Pancreas (tissue), 10 donors: ENCODE measurements at regions not wholly inside any gene's neighbourhood (a gene's known extent, or its start where the extent isn't known, plus 50 kb on each side); places are given as distances from the start of the nearest gene placed in this dataset.

ENCODE experiments used
- ATAC-seq, 4 donors: fragments of 200-7000 bp; cut with Tn5 transposase; one replicate each; pipeline versions ENCODE4 v1.8.0 to v1.9.1; 2020; ENCODE audit warnings: mild to moderate bottlenecking in 4 of 4, moderate library complexity in 4 of 4
- DNase-seq, 6 donors: peaks; one replicate each; pipeline ENCODE4 v3.0.0-alpha.2; 2020
- FAIRE-seq: peaks from 2 replicates; lab custom pipeline; 2012; peaks lifted over from hg19 to GRCh38; lab: Jason Lieb, UNC
- H3K27ac ChIP-seq, 4 donors: fragments of 200-600 bp; sonication (generic); 1 replicate in 3 of 4; 2 replicates in 1 of 4; pipeline versions ENCODE4 v1.5.0 to v1.8.0; 2020
- H3K27me3 ChIP-seq, 4 donors: fragments of 200-600 bp; one replicate each; pipeline ENCODE4 v1.8.0; 2021
- H3K36me3 ChIP-seq, 3 donors: fragments of 200-600 bp; sonication (generic) in 1 of 3; one replicate each; pipeline versions ENCODE4 v1.5.0 to v1.8.0; 2020 to 2021
- H3K4me1 ChIP-seq, 3 donors: fragments of 200-600 bp; one replicate each; pipeline ENCODE4 v1.8.0; 2021
- H3K4me3 ChIP-seq, 4 donors: fragments of 200-600 bp; sonication (generic) in 2 of 4; one replicate each; pipeline versions ENCODE4 v1.5.0 to v1.8.0; 2020 to 2021
- H3K9me3 ChIP-seq, 4 donors: fragments of 200-600 bp; one replicate each; pipeline ENCODE4 v1.8.0; 2021
- WGBS, 2 donors: extraction: QIAGEN DNeasy Blood & Tissue Kit; methylation state at CpG; one replicate each; pipeline ENCODE4 v1.1.7; 2013; 5-methylcytosine and 5-hydroxymethylcytosine counted together
- intact Hi-C, 3 donors: fragments of 100-400 bp; cut with DNase I; formaldehyde crosslinking; loops; one replicate each; pipeline versions ENCODE4 v1.11.1 to v1.14.2; 2022
- TF ChIP-seq, protein P1 (sequence below), 4 donors: fragments of 200-600 bp; sonication (generic) in 3 of 4; IDR thresholded peaks; one replicate each; pipeline versions ENCODE4 v1.5.0 to v1.8.0; 2021; ENCODE audit warnings: antibody characterized with exemption in 4 of 4
- donor health status: healthy with polysubstance abuse.
- donor health status: DM: no; HTN: no; CAD: no; lungs with moderate emphysema.
- donor health status: DM: no; HTN: no; CAD: no.
- donor health status: control.
- donor health status: control.
- donor health status: Bipolar disorder and iron deficiency.
- donor health status: DM: yes; HTN: yes; CAD: no.
- donor health status: DM: no; HTN: no; CAD: no.
- donor health status: DM: no; HTN: no; CAD: no.
- donor health status: DM: yes; HTN: yes; CAD: no.

DNA sequence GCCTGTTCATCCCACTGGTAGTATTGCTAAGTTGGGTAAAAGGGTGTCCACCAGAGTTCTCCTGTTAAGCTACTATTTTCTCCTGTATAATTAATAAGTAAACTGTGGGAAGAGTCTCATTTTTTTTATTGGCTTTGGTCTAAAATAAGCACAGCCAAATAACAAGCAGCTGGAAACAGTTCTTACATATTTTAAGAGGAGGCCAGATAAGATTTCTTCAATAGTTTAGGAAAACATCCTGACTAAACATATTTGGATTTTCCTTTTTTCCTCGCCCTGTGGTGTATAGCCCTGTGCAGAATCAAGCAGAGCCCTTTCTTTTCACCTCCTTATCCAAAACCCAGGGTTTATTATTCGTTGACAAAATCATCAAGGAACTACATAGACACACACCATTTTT is 122.2 kb upstream of the ZNF608 start:
- H3K27ac ChIP-seq = peak overlapping the region in 1 of 4 donors; percentile 4
- H3K4me3 ChIP-seq = no peak overlapping the region
- H3K9me3 ChIP-seq = no peaks in the 10 kb centered on the region
- DNase-seq = no peak
- 23 to 31% methylated on average over 2 of the region's 2 CpGs for WGBS, 2 donors
- ATAC-seq = peak in 1 of 4 donors; percentile 34
- TF ChIP-seq, protein P1, sequence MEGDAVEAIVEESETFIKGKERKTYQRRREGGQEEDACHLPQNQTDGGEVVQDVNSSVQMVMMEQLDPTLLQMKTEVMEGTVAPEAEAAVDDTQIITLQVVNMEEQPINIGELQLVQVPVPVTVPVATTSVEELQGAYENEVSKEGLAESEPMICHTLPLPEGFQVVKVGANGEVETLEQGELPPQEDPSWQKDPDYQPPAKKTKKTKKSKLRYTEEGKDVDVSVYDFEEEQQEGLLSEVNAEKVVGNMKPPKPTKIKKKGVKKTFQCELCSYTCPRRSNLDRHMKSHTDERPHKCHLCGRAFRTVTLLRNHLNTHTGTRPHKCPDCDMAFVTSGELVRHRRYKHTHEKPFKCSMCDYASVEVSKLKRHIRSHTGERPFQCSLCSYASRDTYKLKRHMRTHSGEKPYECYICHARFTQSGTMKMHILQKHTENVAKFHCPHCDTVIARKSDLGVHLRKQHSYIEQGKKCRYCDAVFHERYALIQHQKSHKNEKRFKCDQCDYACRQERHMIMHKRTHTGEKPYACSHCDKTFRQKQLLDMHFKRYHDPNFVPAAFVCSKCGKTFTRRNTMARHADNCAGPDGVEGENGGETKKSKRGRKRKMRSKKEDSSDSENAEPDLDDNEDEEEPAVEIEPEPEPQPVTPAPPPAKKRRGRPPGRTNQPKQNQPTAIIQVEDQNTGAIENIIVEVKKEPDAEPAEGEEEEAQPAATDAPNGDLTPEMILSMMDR (IDR thresholded peaks at IDR 0.05) = no peak
- H3K4me1 ChIP-seq = peaks cover 3 to 27% (median 18%) of the 10 kb centered on the region in 3 donors
- no peak for FAIRE-seq
- no peaks in the 10 kb centered on the region for H3K36me3 ChIP-seq
- intact Hi-C loops = no loop called here
- no peaks in the 10 kb centered on the region for H3K27me3 ChIP-seq

DNA sequence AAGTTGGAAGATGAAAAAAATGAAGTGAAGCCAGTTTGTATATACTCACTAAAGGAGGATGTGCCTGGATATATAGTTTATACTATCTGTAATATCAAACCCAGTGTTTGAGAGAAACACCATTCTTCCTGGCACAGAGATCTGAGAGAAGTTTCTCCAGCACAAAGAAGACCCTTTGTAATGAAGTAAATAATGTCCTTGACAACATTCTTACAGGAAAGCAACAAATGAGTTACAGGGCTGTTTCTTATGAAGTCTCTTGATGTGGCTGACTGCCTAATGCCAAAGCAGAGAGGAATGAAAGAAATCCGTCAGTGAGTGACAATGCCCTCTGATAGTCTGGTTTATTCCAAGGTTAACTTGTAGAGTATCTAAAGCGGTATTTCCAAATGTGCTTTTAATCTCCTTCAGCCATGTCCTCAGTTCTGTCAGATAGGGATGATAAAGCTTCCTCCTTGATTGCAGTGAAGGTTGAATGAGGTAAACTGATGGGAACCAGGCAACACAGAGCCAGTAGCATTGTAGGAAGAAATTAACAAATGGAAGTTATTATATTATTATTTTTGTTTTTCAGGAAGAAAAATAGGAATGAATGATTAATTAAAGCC is 123.1 kb upstream of the ZNF608 start:
- ATAC-seq (peak in 3 of 4 donors; percentile 11 to 29 (median 19)), FAIRE-seq (no peak), DNase-seq (no peak)
- no peaks in the 10 kb centered on the region for H3K36me3 ChIP-seq
- no peaks in the 10 kb centered on the region for H3K27me3 ChIP-seq
- TF ChIP-seq, protein P1 (IDR thresholded peaks at IDR 0.05) = no peak
- no peaks in the 10 kb centered on the region for H3K9me3 ChIP-seq
- no peak overlapping the region for H3K27ac ChIP-seq
- no peak overlapping the region for H3K4me3 ChIP-seq
- peaks cover 3 to 27% (median 18%) of the 10 kb centered on the region in 3 donors for H3K4me1 ChIP-seq
- WGBS, 2 donors = 7 to 12% methylated on average over 2 of the region's 2 CpGs
- intact Hi-C loops = no loop called here

DNA sequence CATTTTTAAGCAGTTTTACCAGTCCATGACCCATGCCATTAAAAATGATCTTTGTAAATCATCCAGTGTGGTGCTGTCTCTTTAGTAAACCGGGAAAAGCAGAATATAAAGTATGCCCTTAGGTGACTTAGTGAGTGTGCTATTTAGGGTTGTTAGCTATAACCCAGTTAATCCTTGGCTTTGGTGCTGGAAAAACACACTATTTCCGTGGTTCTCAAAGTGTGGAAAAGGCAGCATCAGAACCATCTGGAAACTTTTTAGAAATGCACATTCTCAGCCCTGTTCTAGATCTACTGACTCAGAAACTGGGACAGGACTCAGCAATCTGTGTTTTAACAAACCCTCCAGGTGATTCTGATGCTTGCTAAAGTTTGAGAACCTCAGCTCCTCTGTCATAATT is 123.6 kb upstream of the ZNF608 start:
- H3K4me1 ChIP-seq = peaks cover 3 to 27% (median 18%) of the 10 kb centered on the region in 3 donors
- H3K9me3 ChIP-seq = no peaks in the 10 kb centered on the region
- no peak overlapping the region for H3K27ac ChIP-seq
- no peaks in the 10 kb centered on the region for H3K27me3 ChIP-seq
- ATAC-seq = no peak
- 25 to 36% methylated on average over 2 of the region's 2 CpGs for WGBS, 2 donors
- H3K4me3 ChIP-seq = no peak overlapping the region
- H3K36me3 ChIP-seq = no peaks in the 10 kb centered on the region
- TF ChIP-seq, protein P1 (IDR thresholded peaks at IDR 0.05) = no peak
- no peak for FAIRE-seq
- intact Hi-C loops = no loop called here
- no peak for DNase-seq

DNA sequence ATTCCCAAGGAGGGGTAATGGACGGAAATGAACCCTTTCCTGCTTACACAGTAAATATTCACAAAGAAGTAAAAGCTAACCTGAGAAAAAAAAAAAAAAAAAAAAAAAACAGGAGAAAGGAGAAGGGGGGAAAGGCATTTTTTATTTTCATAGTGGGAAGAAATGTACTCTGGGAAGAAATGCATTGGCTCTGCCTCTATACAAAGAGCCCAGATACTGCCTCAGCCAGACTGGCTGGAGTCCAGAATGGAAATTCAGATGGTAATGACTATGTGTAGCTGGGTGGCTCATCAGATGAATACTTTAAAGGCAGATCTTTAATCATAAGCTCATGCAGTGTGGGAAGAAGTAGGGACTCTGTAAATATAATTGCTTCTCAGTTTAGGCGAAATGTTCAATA is 124.9 kb upstream of the ZNF608 start:
- Histone ChIP-seq H3K4me1 (peaks cover 3 to 27% (median 18%) of the 10 kb centered on the region in 3 donors), H3K9me3 (no peaks in the 10 kb centered on the region), H3K27me3 (no peaks in the 10 kb centered on the region), H3K36me3 (no peaks in the 10 kb centered on the region), H3K27ac (no peak overlapping the region), H3K4me3 (no peak overlapping the region)
- FAIRE-seq = no peak
- TF ChIP-seq, protein P1 (IDR thresholded peaks at IDR 0.05) = no peak
- no peak for ATAC-seq
- intact Hi-C loops = no loop called here
- DNase-seq = no peak
- 87 to 91% methylated on average over 2 of the region's 2 CpGs for WGBS, 2 donors

DNA sequence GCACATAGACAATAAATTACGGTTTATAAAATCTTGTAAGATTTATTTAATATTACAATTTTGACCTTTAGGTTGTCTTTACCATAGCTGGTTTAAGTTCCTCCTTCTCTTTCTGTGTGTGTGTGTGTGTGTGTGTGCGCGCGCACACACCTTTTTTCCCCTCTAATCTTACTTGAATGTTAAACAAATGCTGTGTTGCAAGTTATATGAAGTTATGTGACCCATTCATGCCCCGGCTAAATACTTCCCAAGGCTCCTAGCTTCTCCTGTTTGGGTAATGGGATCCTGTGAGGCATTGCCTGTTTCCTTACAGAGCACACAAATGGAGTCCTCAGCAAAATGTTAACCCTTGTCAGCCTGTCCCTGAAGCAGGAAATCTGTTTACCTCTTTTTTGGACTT is 125.6 kb upstream of the ZNF608 start:
- no peak overlapping the region for H3K4me3 ChIP-seq
- no peak for ATAC-seq
- no peaks in the 10 kb centered on the region for H3K36me3 ChIP-seq
- no peaks in the 10 kb centered on the region for H3K27me3 ChIP-seq
- TF ChIP-seq, protein P1 (IDR thresholded peaks at IDR 0.05) = no peak
- H3K27ac ChIP-seq = no peak overlapping the region
- intact Hi-C loops = no loop called here
- FAIRE-seq = no peak
- H3K9me3 ChIP-seq = no peaks in the 10 kb centered on the region
- H3K4me1 ChIP-seq = peaks cover 3 to 27% (median 18%) of the 10 kb centered on the region in 3 donors
- WGBS, 2 donors = 93 to 96% methylated on average over 5 of the region's 5 CpGs
- DNase-seq = no peak
